Mammary epithelial cell (primary cell): ENCODE measurements at regions not wholly inside any gene's neighbourhood (a gene's known extent, or its start where the extent isn't known, plus 50 kb on each side); places are given as distances from the start of the nearest gene placed in this dataset.

Experiments
- EZH2 ChIP-seq: IDR thresholded peaks from 2 replicates; pipeline ENCODE4 v1.6.1; 2012; ENCODE audit warnings: low read length, inconsistent platforms, borderline replicate concordance
- TF ChIP-seq, protein P1 (sequence below), 2 donors: IDR thresholded peaks in 1 of 2; conservative IDR thresholded peaks in 1 of 2; 2 replicates each; pipeline ENCODE4 v1.5.1; 2011 to 2012; ENCODE audit warnings: inconsistent platforms in 2 of 2, low read length in 2 of 2, mild to moderate bottlenecking in 2 of 2, control low read depth in 1 of 2, low read depth in 1 of 2; ENCODE audit not compliant: insufficient read depth in 1 of 2; ENCODE audit errors: extremely low read depth in 1 of 2

DNA sequence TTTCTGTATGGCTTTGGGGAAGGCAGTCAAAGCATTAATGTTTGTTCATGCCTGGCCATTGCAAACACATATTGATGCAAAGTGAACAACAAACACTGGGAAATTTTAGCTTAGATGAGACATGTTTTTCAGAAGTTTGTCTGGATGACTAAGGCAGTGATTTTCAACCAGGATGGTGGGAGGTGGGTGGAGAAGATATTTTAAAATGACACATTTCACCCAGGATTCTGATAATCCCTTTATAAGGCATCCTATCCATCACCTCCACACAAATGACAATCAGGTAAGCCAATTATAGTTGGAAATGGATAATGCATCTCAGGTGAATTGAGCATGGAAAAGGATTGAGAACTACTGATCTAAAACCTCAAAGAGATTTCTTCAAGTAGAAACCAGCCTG lies 57.4 kb upstream of the SV2C start:
- TF ChIP-seq, protein P1, sequence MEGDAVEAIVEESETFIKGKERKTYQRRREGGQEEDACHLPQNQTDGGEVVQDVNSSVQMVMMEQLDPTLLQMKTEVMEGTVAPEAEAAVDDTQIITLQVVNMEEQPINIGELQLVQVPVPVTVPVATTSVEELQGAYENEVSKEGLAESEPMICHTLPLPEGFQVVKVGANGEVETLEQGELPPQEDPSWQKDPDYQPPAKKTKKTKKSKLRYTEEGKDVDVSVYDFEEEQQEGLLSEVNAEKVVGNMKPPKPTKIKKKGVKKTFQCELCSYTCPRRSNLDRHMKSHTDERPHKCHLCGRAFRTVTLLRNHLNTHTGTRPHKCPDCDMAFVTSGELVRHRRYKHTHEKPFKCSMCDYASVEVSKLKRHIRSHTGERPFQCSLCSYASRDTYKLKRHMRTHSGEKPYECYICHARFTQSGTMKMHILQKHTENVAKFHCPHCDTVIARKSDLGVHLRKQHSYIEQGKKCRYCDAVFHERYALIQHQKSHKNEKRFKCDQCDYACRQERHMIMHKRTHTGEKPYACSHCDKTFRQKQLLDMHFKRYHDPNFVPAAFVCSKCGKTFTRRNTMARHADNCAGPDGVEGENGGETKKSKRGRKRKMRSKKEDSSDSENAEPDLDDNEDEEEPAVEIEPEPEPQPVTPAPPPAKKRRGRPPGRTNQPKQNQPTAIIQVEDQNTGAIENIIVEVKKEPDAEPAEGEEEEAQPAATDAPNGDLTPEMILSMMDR (conservative IDR thresholded peaks at IDR 0.05 in 1 of 2, IDR thresholded peaks at IDR 0.05 in 1 of 2; ENCODE audit: extremely low read depth in 1 of 2, insufficient read depth in 1 of 2, low read depth in 1 of 2, low read length in 2 of 2), result no peak
- TF ChIP-seq EZH2, result no peak
